Mesenchymal stem cell (in vitro differentiated cells and primary cell): ENCODE measurements at regions not wholly inside any gene's neighbourhood (a gene's known extent, or its start where the extent isn't known, plus 50 kb on each side); places are given as distances from the start of the nearest gene placed in this dataset.

Experiments used
- DNase-seq: peaks from one replicate; pipeline ENCODE4 v3.0.0-alpha.2; 2013
- H2AFZ ChIP-seq: one replicate; pipeline ENCODE4 v1.6.1; 2013; ENCODE audit warnings: low read depth, mild to moderate bottlenecking, control low read depth, inconsistent platforms, low read length, moderate library complexity
- H2AK5ac ChIP-seq: 2 replicates; pipeline ENCODE4 v1.6.1; 2013; ENCODE audit warnings: low read length, moderate library complexity, mild to moderate bottlenecking, inconsistent platforms; ENCODE audit not compliant: severe bottlenecking
- H2BK120ac ChIP-seq: one replicate; pipeline ENCODE4 v1.6.1; 2013; ENCODE audit warnings: low read depth, mild to moderate bottlenecking, inconsistent platforms, low read length, moderate library complexity
- H2BK12ac ChIP-seq, 2 experiments: one replicate each; pipeline ENCODE4 v1.6.1; 2013; ENCODE audit warnings: inconsistent platforms in 2 of 2, low read length in 2 of 2, mild to moderate bottlenecking in 2 of 2, moderate library complexity in 2 of 2, control low read depth in 1 of 2
- H2BK15ac ChIP-seq: one replicate; pipeline ENCODE4 v1.6.1; 2013; ENCODE audit warnings: mild to moderate bottlenecking, low read depth, inconsistent platforms; ENCODE audit not compliant: poor library complexity, severe bottlenecking
- H2BK5ac ChIP-seq: 2 replicates; pipeline ENCODE4 v1.6.1; 2013; ENCODE audit warnings: low read depth, mild to moderate bottlenecking, low read length, control low read depth, inconsistent platforms; ENCODE audit not compliant: poor library complexity, severe bottlenecking
- H3K14ac ChIP-seq, 2 experiments: one replicate each; pipeline ENCODE4 v1.6.1; 2013; ENCODE audit warnings: inconsistent platforms in 2 of 2, low read length in 2 of 2, control low read depth in 1 of 2, mild to moderate bottlenecking in 1 of 2, moderate library complexity in 1 of 2
- H3K18ac ChIP-seq, 2 experiments: one replicate each; pipeline ENCODE4 v1.6.1; 2013; ENCODE audit warnings: inconsistent platforms in 2 of 2, low read length in 2 of 2, control low read depth in 1 of 2, low read depth in 1 of 2, mild to moderate bottlenecking in 1 of 2
- H3K23ac ChIP-seq, 2 experiments: one replicate each; pipeline ENCODE4 v1.6.1; 2013; ENCODE audit warnings: inconsistent platforms in 2 of 2, low read length in 2 of 2, mild to moderate bottlenecking in 2 of 2, moderate library complexity in 2 of 2, control low read depth in 1 of 2
- H3K27ac ChIP-seq: 2 replicates; pipeline ENCODE4 v1.5.1; 2013; ENCODE audit warnings: mild to moderate bottlenecking, moderate library complexity, low read length, control low read depth, inconsistent platforms; ENCODE audit not compliant: poor library complexity, severe bottlenecking
- H3K27me3 ChIP-seq, 2 experiments: 2 replicates each; pipeline versions ENCODE4 v1.6.1 to v1.7.0; 2013; ENCODE audit warnings: low read length in 2 of 2, mild to moderate bottlenecking in 2 of 2, moderate library complexity in 2 of 2, control low read depth in 1 of 2, inconsistent platforms in 1 of 2; ENCODE audit not compliant: control insufficient read depth in 1 of 2, insufficient read depth in 1 of 2
- H3K36me3 ChIP-seq, 2 experiments: 2 replicates each; pipeline versions ENCODE4 v1.6.1 to v1.7.0; 2013; ENCODE audit warnings: low read length in 2 of 2, control low read depth in 1 of 2, inconsistent platforms in 1 of 2, low read depth in 1 of 2, mild to moderate bottlenecking in 1 of 2; ENCODE audit not compliant: insufficient read depth in 2 of 2, control insufficient read depth in 1 of 2
- H3K4ac ChIP-seq, 2 experiments: one replicate each; pipeline ENCODE4 v1.6.1; 2013; ENCODE audit warnings: inconsistent platforms in 2 of 2, low read length in 2 of 2, mild to moderate bottlenecking in 2 of 2, moderate library complexity in 2 of 2, control low read depth in 1 of 2, low read depth in 1 of 2
- H3K4me1 ChIP-seq: 2 replicates; pipeline ENCODE4 v1.6.1; 2013; ENCODE audit warnings: low read depth, low read length, control low read depth; ENCODE audit not compliant: control insufficient read depth, insufficient read depth
- H3K4me2 ChIP-seq: 2 replicates; pipeline ENCODE4 v1.6.1; 2013; ENCODE audit warnings: low read length, mild to moderate bottlenecking, inconsistent platforms; ENCODE audit not compliant: poor library complexity, severe bottlenecking
- H3K4me3 ChIP-seq, 2 experiments: 2 replicates each; pipeline versions ENCODE4 v1.5.1 to v1.7.0; 2013; ENCODE audit warnings: low read length in 2 of 2, mild to moderate bottlenecking in 2 of 2, control low read depth in 1 of 2, low read depth in 1 of 2; ENCODE audit not compliant: insufficient read depth in 1 of 2
- H3K79me1 ChIP-seq: replicated peaks from 2 replicates; pipeline ENCODE4 v1.6.1; 2013; ENCODE audit warnings: mild to moderate bottlenecking, control low read depth, low read length, inconsistent platforms; ENCODE audit not compliant: poor library complexity, severe bottlenecking
- H3K9ac ChIP-seq: 2 replicates; pipeline ENCODE4 v1.7.0; 2013; ENCODE audit warnings: mild to moderate bottlenecking, low read length, moderate library complexity
- H3K9me3 ChIP-seq: 2 replicates; pipeline ENCODE4 v1.7.0; 2013; ENCODE audit warnings: mild to moderate bottlenecking, low read length; ENCODE audit not compliant: control insufficient read depth
- H4K8ac ChIP-seq: one replicate; pipeline ENCODE4 v1.6.1; 2013; ENCODE audit warnings: inconsistent platforms, mild to moderate bottlenecking, low read length, moderate library complexity
- H4K91ac ChIP-seq: one replicate; pipeline ENCODE4 v1.6.1; 2013; ENCODE audit warnings: mild to moderate bottlenecking, low read length, inconsistent platforms
- WGBS: methylation state at CpG from one replicate; pipeline ENCODE4 v1.1.7; 2013; ENCODE audit warnings: mixed read lengths; 5-methylcytosine and 5-hydroxymethylcytosine counted together

DNA sequence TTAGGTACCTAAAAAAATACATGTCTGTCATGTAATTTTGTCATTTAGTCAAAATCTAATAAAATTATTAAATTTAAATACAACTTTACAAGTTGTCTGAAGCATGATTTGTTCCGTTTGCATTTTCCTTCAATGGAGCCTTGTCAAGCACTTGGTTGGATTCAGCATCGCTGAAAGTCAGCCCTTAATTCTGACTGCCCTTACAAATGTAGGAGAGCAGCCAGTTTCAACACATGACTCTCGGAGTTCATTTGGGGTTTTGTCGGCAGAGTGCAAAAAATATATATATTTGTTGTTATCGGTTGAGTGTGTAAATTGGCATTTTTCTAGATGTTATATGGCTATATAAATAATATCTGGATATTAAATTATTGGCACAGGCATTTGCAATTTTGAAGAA, 180.6 kb downstream of the RPS12 start:
- no peak overlapping the region for H3K4me3 ChIP-seq
- H3K9me3 ChIP-seq = no peaks in the 10 kb centered on the region
- H3K9ac ChIP-seq = no peak overlapping the region
- no peak overlapping the region for H3K18ac ChIP-seq
- no peak overlapping the region for H3K4me2 ChIP-seq
- H2BK120ac ChIP-seq = no peak overlapping the region
- no peak overlapping the region for H2BK12ac ChIP-seq
- H3K27me3 ChIP-seq = peaks cover 0 to 4% of the 10 kb centered on the region in 2 experiments
- no peak overlapping the region for H3K14ac ChIP-seq
- 94% methylated on average over 5 of the region's 5 CpGs for WGBS
- H2AFZ ChIP-seq = no peak overlapping the region
- no peak for DNase-seq
- no peaks in the 10 kb centered on the region for H3K36me3 ChIP-seq
- no peak overlapping the region for H4K91ac ChIP-seq
- no peak overlapping the region for H3K23ac ChIP-seq
- H2BK15ac ChIP-seq = no peak overlapping the region
- no peaks in the 10 kb centered on the region for H3K79me1 ChIP-seq
- no peaks in the 10 kb centered on the region for H3K4me1 ChIP-seq
- no peak overlapping the region for H3K27ac ChIP-seq
- H2AK5ac ChIP-seq = no peak overlapping the region
- no peak overlapping the region for H2BK5ac ChIP-seq
- H4K8ac ChIP-seq = no peak overlapping the region
- H3K4ac ChIP-seq = no peak overlapping the region

DNA sequence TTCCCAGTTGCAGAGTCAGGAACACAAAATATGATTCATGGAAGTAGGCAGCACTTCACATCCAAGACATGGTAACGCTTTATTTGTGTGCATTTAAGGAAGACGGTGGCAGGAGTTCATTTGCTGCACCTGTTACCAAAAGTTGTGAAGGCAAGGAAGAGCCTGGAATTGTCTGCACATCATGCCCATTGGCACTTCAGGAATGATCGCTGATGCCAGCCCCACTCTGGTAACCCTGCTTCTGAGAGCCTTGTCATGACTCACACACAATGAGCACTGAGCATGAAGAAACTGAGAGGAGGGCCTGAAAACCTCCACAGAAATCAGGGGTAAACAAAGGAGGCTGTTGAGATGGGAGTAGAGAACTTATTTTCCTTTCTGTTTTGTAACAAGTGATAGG, 181.1 kb downstream of the RPS12 start:
- no peak overlapping the region for H3K14ac ChIP-seq
- H2BK5ac ChIP-seq = no peak overlapping the region
- no peak overlapping the region for H3K27ac ChIP-seq
- H4K91ac ChIP-seq = no peak overlapping the region
- no peak for DNase-seq
- no peak overlapping the region for H2AFZ ChIP-seq
- H3K79me1 ChIP-seq = no peaks in the 10 kb centered on the region
- no peak overlapping the region for H2BK120ac ChIP-seq
- no peak overlapping the region for H3K18ac ChIP-seq
- H3K4me1 ChIP-seq = no peaks in the 10 kb centered on the region
- H3K27me3 ChIP-seq = peaks cover 0 to 5% of the 10 kb centered on the region in 2 experiments
- no peak overlapping the region for H4K8ac ChIP-seq
- H2BK15ac ChIP-seq = no peak overlapping the region
- H3K23ac ChIP-seq = no peak overlapping the region
- no peak overlapping the region for H3K9ac ChIP-seq
- no peak overlapping the region for H2AK5ac ChIP-seq
- no peak overlapping the region for H3K4me2 ChIP-seq
- no peaks in the 10 kb centered on the region for H3K9me3 ChIP-seq
- WGBS = 96% methylated on average over 3 of the region's 3 CpGs
- no peak overlapping the region for H3K4me3 ChIP-seq
- no peak overlapping the region for H3K4ac ChIP-seq
- H3K36me3 ChIP-seq = no peaks in the 10 kb centered on the region
- H2BK12ac ChIP-seq = no peak overlapping the region

DNA sequence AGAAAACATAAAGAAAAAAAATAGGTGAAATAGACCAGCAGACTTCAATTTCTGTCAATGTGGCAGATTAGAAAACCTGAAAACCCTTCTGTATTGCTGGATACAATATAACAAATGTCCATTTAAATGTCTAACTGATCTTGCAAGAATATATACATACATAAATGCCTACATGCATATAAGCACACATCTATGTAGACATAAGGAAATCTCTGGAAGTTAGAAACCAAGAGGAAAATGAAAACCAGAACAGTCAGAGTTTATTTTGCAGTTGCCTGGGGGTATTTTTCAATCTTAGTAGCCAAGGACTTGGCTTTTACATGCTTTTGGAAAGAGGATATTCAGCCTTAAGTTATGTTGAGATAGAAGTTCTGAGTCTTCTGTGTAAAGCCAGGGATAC, 184.0 kb downstream of the RPS12 start:
- H3K36me3 ChIP-seq = no peaks in the 10 kb centered on the region
- H3K4ac ChIP-seq = no peak overlapping the region
- H3K4me1 ChIP-seq = no peaks in the 10 kb centered on the region
- H2AFZ ChIP-seq = no peak overlapping the region
- H4K8ac ChIP-seq = no peak overlapping the region
- H3K79me1 ChIP-seq = no peaks in the 10 kb centered on the region
- no peak overlapping the region for H2BK15ac ChIP-seq
- no peak overlapping the region for H3K23ac ChIP-seq
- H3K18ac ChIP-seq = no peak overlapping the region
- no peak overlapping the region for H3K4me2 ChIP-seq
- no peak overlapping the region for H3K9ac ChIP-seq
- peaks cover 0 to 13% of the 10 kb centered on the region in 2 experiments for H3K27me3 ChIP-seq
- H3K27ac ChIP-seq = no peak overlapping the region
- no peak overlapping the region for H2BK120ac ChIP-seq
- H2BK12ac ChIP-seq = no peak overlapping the region
- DNase-seq = no peak
- H2BK5ac ChIP-seq = no peak overlapping the region
- peaks cover 9% of the 10 kb centered on the region for H3K9me3 ChIP-seq
- H4K91ac ChIP-seq = no peak overlapping the region
- no peak overlapping the region for H2AK5ac ChIP-seq
- H3K4me3 ChIP-seq = no peak overlapping the region
- H3K14ac ChIP-seq = no peak overlapping the region

DNA sequence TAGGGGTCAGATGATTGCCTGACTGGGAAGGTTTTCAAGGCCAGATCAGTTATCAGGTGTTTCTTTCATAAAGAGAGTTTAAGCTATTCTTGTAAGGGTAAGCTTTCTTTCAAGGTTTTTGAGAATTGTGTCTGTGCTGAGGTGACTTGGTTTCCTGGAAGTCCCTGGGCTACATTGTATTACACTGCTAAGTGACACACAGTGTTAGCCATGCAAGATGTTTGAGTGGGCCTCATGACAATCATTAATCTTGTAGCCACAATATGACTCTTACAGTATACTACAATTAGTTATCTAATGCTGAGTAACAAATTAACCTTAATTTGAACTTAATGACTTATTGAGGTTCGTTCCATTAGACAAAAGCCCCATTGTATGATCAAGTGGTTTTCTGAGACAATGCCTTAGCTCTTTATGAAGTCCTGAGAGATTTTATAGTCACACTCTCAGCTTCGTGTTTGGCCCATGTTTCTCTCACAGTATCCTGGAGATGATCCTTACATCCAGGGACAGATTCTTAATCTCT, 186.7 kb downstream of the RPS12 start:
- H3K4ac ChIP-seq = no peak overlapping the region
- no peak for DNase-seq
- H3K27ac ChIP-seq = no peak overlapping the region
- 46% methylated on average over 2 of the region's 2 CpGs for WGBS
- no peak overlapping the region for H2AK5ac ChIP-seq
- H2BK120ac ChIP-seq = no peak overlapping the region
- no peak overlapping the region for H2AFZ ChIP-seq
- H3K14ac ChIP-seq = no peak overlapping the region
- H3K36me3 ChIP-seq = no peaks in the 10 kb centered on the region
- H3K27me3 ChIP-seq = peaks cover 0 to 20% of the 10 kb centered on the region in 2 experiments
- no peaks in the 10 kb centered on the region for H3K79me1 ChIP-seq
- no peak overlapping the region for H2BK5ac ChIP-seq
- H3K4me3 ChIP-seq = no peak overlapping the region
- peaks cover 9% of the 10 kb centered on the region for H3K9me3 ChIP-seq
- H3K9ac ChIP-seq = no peak overlapping the region
- no peak overlapping the region for H2BK12ac ChIP-seq
- no peak overlapping the region for H3K4me2 ChIP-seq
- H3K4me1 ChIP-seq = no peaks in the 10 kb centered on the region
- no peak overlapping the region for H3K23ac ChIP-seq
- H2BK15ac ChIP-seq = no peak overlapping the region
- H4K8ac ChIP-seq = no peak overlapping the region
- no peak overlapping the region for H4K91ac ChIP-seq
- no peak overlapping the region for H3K18ac ChIP-seq
